DMS 273 (cell line): ENCODE measurements at regions not wholly inside any gene's neighbourhood (a gene's known extent, or its start where the extent isn't known, plus 50 kb on each side); places are given as distances from the start of the nearest gene placed in this dataset.

Source experiments
- DNase-seq: peaks from one replicate; lab custom pipeline; 2025; ENCODE audit not compliant: unreplicated experiment; lab: John Stamatoyannopoulos, UW

DNA sequence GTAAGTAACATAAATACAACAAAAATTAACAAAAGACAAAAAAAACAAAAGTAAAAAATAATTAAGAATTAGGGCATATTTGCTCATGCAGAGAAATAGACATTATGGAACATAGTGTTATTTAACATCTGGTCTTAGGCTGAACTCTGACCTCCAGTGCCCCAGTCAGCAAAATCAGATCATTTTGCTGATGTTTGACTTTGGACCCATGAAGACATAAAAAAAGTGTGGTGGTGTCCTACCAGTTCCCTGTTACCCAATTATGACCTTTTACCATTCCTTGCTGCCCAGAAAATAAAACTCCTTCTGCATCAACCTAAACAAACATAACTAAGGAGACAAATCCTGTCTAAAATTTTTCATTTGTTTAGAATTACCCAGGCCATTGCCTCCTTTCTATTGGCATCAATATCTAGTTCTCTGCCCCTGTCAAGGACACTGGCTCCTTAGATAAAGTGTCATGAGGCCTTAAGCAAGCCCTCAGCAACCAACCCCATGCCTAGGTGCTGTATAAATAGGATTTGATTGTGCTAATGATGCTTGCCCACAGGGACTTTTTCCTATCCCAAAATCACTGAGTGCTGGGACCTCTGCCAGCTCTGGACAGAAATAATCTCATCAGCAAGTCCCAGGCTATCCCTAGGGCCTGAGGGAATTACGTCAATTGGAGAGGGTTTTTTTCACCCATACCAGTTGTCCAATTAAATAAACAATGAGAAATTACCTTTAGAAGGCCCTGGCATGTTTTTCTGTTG, 334.5 kb upstream of the UMPS start:
- peak; percentile 50 for DNase-seq

DNA sequence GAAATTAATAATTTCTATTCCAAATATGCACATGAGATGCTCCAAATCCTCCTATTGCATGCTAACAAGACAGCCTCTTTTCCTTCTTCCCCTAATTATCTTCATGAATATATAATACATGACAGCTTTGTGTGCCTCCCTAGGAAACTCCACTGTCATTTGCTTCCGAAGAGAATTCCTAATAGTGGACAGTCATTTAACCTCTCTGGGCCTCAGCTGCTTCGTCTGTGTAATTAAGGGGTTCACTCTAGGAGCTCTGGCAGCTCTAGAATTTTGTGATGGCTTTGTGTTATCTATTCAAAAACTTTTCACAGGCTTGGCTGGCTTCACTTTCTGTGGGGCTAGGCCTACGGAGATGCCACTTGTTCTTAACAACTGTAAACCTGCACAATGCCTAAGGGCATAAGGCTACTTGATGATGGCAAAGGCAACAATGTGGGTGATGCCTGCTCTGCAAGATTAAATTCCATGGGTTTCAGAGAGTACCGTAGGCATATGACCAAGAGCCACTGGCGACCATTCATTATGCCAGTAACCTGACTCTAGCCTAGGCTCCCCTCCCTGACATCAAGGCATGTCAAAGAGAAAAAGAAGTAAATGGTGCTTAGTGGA, 333.8 kb upstream of the UMPS start:
- DNase-seq, result no peak

DNA sequence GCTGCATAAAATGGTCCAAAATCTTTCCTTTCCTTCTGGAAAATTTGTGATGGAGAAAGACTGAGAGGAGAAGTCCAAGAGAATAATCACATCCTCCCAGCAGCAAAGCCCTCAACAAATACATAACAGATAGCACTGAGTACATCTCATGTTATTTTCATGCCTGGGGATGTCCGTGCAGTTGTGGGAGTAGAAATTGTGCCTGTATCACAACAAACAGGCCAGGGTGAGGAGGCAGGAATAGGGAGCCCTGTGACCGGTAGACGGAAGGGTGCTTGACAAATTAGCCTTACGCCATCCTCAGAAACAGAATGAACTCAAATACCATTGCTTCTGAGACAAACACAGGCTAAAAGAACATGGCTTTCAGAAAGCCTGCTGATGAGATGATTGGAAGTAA, 333.2 kb upstream of the UMPS start:
- no peak for DNase-seq

DNA sequence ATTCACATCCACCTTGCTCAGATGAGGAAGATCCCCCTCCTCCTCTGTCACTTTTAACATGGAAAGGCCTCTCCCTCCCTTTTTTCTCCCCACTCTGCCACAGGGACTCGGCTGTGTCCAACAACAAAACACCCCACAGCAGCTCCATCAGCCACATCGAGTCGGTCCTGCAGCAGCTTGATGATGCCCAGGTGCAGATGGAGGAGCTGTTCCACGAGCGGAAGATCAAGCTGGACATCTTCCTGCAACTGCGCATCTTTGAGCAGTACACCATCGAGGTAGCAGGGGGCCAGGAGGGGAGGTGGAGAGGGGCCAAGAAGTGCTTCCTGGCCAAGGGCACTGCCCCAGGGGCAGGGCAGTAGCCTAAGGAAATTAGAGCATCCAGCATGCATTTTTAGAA, 331.7 kb upstream of the UMPS start:
- DNase-seq, result no peak

DNA sequence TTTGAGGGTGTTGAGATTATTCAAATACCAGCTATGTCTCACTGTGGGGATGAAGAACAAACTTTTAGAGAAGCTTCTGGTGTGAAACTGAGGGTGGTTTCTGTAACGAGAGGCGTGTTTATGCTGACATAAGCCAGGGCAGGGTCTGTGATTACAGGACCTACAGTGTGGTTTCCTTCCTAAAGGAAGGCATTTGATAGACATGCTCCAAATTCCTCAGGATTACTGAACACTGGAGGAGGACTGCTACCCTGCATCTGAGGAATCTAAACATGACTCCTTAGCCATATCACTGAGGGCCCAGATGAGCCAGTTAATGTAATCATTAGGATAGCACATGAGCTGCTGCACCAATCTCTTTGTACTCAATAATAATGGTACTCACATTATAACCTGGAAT, 328.4 kb upstream of the UMPS start:
- no peak for DNase-seq

DNA sequence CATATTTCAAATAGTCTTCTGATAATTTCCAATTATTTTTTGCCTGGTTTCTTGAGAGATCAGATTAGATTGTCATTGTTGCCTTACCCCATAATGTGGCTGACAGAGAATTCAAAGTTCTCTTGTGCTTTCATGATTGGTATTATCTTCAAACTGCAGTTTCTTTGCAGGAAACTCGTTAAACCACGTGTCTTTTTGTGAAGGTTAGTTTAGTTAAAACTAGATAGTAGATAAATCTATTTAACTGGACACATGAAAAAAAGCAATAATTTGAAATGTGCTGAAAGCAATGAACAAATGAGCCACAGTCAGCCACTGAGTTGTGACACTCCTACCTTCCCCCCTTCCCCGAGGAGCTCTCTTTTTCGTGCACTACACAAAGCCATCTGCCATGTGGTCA, 327.5 kb upstream of the UMPS start:
- DNase-seq, result peak; percentile 22

DNA sequence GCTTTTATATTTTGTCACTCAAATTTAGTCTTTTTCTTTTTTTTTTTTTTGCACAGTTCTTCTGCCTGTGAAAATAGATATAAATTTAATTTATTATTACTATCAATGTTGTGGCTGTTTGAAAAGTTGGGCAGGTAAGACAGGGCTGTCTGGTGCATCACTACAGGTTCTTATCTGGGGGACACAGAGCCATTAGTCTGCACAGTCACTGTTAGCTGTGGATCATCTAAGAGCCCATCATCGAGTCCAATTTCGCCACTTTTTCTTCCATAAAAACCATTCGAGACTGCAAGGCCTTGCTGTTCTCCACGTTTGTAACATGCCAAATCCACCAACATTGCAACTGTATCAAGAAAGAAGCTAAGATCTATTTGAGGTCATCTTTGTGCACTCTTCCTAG, 325.6 kb upstream of the UMPS start:
- DNase-seq, result no peak

DNA sequence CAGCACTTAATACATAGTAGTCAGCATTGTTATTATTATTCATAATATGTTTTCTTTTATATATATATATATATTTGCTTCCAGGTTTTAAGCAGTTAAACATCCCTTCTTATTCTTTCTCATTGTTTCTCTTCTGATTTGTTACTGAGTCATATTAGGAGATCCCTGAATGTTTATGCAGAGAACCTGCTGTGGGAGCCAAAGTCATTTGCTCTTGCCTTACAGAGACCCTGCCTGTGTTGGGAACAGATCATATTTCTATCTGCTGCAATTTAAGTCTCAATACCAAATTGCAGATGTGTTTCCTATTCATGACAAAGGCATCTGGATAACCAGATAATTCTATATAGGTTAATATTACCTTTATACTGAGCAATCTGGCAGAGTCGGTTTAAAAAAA, 323.0 kb upstream of the UMPS start:
- no peak for DNase-seq

DNA sequence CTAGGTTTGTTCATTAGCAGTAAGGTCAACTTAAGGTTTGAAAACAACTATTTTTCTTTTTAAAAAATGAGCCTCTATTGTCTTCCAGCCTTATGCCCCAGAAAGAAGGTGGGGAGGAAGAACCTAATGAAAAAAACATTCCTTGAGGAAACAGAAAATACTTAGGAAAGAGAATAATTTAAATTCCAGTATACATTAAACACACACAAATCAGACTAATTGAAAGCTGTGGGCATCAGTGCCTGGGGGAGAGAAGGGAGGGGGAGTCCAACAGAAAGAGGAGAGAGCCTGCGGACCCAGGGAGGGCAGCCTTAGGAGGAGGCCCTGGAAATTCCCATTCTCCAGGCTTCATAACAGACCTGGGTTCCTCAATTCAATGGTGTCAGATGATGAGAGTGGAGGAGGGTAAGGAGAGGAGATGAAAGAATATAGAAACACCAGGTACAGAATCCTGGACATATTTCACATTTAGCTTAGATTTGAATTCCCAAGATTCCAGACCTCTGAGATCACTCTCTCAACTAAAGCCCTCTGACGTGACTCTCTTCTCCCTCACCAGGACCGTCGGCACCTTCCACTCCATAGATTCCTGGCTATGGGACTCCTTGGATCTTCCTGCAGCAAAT, 320.5 kb upstream of the UMPS start:
- DNase-seq, result no peak

DNA sequence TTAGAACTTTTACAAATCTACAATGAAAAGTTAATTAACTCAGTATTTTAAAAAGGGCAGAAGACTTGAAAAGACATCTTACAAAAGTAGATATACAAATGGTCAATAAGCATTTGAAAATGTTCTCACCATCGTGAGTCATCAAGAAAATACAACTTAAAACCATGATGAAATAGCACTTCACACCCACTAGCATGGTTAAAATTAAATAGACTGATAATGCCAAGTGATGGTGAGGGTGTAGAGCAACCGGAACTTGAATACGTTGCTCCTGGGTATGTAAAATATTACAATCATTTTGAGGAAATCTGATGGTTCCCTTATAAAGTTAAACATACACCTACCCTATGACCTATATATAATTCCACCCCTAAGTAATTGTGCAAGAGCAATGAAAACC, 319.8 kb upstream of the UMPS start:
- no peak for DNase-seq

DNA sequence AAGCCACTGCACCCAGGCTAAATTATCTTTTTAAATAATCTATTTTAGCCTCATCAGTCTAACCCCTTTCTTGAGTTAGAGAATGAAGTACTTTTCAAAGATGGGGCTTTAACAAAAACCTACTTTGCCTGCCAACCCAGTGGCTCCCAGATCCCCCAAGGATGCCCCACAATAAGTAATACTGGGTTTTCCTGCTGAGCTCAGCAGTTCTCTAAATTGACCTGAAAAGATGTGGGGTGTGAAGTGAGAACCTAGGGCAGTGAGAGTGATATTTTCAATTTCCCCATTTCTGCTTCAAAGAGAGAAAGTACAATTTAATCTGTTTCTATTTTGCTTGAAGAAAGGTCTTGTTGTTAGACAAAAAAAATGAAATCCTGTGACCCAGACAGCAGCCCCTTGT, 318.5 kb upstream of the UMPS start:
- DNase-seq, result no peak

DNA sequence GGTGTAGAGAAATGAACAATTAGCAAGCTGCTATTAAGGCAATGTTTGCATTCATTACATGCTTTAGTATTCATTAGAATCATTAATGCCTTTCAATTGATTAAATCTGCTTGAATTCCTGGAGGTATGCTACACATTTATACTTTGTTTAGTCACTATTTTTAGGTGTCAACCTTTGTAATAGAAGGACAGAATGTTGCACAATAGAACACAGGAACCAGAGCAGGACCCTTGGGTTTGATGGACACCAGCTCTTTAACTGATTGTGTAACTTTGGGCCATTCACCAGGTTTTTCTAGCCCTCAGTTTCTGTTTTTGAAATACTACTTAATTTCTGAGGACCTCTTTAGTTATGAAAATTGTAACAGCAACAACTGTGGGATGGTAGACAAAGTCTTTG, 317.6 kb upstream of the UMPS start:
- no peak for DNase-seq

DNA sequence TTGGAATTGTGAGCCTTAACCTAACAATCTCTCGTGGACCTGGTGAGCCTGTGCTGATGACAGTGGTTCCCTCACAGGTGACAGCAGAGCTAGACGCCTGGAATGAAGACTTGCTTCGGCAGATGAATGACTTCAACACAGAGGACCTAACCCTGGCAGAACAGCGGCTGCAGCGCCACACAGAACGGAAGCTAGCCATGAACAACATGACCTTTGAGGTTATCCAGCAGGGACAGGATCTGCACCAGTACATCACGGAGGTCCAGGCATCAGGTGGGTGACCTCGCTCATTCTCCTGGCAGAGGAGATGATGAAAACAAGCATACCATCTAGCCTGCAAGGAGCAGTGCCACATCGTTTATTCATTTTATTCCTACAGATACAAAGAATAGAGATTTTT, 316.9 kb upstream of the UMPS start:
- no peak for DNase-seq

DNA sequence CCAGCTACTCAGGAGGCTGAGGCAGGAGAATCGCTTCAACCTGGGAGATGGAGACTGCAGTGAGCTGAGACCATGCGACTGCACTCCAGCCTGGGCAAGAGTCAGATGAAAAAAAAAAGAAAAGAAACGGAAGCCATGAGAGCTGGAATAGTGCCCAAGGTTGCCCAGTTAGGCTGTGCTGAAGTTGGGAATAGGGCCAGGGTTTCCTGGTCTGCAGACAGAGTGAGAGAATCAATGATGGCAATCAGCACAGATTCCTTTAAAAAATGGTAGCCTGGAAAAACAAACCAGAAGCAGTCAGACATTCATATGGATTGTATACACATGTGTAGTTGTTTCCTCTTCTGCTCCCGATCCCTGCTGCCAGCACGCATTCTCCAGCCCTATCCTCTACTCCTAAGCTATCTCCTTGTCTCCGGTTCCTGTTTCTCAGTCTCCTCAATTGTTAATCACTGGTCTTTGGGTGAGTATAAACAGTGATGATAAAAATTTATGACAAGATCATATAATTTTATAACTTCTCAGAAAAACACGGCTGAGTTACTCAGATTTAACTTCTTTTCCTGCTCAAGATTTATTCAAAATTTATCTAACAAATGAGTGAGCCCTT, 316.2 kb upstream of the UMPS start:
- DNase-seq, result peak; percentile 12

DNA sequence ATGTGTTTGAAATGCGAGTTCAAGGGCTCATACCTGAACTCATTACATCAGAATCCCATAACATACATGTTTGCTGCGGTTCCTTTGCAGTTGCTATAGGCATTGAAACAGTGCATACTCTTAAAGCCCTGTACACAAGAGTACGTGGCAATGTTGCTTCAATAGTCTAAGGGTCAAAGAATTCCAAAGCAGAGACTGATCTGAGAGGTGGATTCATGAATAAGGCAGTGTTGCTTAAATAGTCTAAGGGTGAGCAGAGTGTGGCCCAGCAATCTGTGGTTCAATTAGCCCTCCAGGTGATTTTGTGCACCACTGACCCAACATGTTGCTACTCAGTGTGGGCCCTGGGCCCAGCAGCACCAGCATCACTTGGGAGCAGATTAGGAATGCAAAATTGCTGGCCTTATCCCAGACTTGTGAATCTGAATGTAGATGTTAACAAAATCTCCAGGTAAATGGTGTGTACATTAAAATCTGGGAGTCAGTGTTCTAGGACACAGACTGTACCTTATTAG, 314.7 kb upstream of the UMPS start:
- DNase-seq, result no peak

DNA sequence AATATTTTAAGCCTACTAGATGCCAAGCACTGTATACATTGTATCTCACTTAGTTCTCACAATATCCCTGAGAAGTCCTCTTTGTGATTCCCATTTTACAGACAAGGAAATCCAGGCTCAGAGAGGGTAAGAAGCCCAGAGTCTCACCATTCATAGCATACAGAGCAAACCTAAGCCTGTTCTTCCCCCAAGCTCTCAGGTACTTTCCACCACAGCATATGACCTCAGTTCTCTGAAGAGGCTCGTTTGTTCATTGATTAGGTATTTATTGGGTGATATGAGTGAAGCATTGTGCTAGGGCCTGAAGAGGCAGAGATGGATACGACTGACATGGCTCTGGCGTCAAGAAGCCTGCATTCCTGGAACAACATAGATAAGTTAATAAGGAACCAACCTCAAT, 310.9 kb upstream of the UMPS start:
- no peak for DNase-seq

DNA sequence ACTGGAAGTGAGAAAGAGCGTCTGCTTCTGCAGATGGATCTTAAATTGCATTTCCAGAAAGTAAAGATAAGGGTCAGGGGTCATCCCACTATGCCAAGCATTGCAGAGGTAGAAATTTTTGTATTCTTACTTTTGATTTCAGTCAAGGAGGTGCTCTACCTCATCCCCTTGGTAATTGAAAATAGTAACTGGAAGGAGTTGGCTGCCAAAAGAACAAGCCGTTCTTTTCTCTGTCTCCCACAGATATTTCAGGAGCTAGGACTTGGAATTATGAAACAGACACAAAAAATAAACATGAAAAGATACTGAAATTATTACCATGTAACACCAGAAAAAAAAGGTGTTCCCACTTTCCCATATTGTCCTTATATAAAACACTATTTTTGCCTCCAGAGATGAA, 309.9 kb upstream of the UMPS start:
- DNase-seq, result no peak

DNA sequence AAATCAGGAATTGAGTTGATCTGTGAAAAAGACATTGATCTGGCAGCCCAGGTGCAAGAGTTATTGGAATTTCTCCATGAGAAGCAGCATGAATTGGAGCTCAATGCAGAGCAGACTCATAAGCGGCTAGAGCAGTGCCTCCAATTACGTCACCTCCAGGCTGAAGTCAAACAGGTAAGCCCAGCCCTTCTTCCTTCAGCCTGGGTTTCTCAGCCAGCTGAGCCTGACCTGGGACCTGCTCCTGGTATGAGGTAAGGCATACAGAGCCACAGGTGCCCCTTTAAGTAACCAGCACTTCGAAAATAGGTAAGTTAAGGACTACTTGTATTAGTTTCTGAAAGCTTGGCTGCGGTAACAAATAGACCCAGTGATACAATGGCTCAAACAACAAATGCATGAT, 307.4 kb upstream of the UMPS start:
- no peak for DNase-seq

DNA sequence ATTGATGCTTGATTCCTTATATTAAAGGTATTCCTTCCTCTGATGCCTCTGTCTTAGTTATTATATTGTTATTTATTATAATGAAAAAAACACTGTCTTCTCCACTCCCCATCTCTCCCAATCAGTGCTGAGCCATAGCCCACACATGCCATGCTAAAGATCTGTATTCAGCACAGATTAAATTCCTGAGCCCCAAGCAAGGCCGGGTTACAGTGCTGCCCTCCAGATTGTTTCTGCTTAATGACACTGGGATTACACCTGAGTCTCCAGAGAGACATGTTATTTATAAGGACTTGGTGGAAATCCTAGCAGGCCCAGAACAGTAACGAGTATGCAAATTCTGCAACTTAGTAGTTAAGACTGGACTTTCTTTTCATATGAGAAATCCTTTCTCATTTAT, 305.9 kb upstream of the UMPS start:
- DNase-seq, result no peak

DNA sequence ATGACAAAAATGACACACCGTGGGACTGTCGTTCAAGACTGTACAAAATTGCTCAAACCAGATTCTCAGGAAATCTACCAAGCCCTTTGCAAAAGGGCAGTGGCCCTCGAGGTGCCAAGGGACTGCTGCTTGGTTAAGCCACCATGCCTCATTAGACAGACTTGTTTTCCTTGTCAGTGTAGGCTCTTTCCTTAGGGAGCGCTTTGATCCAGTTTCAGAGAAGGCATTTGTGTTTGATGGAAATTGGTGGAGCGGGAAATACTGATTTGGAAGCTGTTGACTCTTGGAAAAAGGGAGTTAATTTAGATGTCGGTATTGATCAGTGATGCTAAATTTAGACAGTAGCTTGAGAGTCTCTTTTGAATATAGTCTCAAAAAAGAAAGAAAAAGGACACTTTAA, 304.3 kb upstream of the UMPS start:
- DNase-seq, result no peak

DNA sequence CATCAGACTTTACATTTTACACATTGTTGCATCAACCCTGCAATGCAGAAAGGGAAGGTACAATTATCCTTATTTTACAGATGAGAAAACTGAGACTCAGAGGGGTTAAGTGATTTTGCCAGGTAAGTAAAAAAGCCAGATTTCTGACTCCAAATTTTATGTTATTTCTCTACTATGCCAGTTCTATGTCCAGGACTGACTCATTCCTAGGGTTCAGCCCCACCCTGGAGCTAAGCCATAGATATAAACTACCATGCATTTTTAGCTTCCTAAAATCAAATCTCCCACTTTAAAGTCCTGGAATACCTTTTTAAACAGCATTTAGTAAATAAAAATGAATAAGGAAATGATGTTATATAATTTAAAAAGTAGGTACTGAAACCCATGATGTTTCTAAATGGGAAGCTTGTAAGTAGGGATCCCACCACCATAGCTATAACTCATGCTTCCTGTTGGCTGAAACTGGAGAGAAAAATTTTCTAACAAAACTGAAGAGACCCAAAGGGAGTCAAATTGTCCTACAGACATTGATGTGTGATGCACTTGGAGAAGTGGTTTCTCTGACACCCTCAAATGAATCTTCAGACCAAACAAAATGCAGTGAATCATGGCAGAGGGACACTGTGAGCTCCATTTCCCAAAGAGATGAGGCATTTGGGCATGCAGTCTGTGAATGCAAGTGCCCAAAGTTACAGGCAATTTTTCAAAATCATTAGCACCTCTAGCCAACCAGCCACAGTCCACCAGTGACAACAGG, 301.7 kb upstream of the UMPS start:
- no peak for DNase-seq
